MCF 10A (cell line): ENCODE measurements at regions not wholly inside any gene's neighbourhood (a gene's known extent, or its start where the extent isn't known, plus 50 kb on each side); places are given as distances from the start of the nearest gene placed in this dataset.

ENCODE experiments used
- BruUV-seq: library from RNA; stranded (reverse); fragments of 400-500 nt; replicated peaks from 2 replicates; lab custom pipeline; 2021; lab: Mats Ljungman, UMichigan
- CTCF ChIA-PET: fragments of 300-600 bp; sonication (Branson Sonifier 250); formaldehyde crosslinking; extraction: SDS; loops from one replicate; lab custom pipeline; 2021; ENCODE audit warnings: antibody characterized with exemption, inconsistent platforms; lab: Yijun Ruan, JAX
- POLR2A ChIA-PET: fragments of 300-600, 350-650 bp; sonication (Branson Sonifier 250); formaldehyde crosslinking; extraction: SDS; loops from one replicate; lab custom pipeline; 2020; ENCODE audit warnings: antibody characterized with exemption, inconsistent platforms; lab: Yijun Ruan, JAX
- DNase-seq: peaks from one replicate; pipeline ENCODE4 v3.0.0-alpha.2; 2018; ENCODE audit not compliant: unreplicated experiment
- H3K27ac Mint-ChIP-seq: one replicate; pipeline ENCODE4 v1.8.0; 2022; ENCODE audit warnings: mild to moderate bottlenecking, low read depth, mixed read lengths; ENCODE audit not compliant: unreplicated experiment
- H3K27me3 Mint-ChIP-seq: one replicate; pipeline ENCODE4 v1.8.0; 2022; ENCODE audit warnings: mixed read lengths; ENCODE audit not compliant: insufficient read depth, unreplicated experiment
- H3K36me3 Mint-ChIP-seq: one replicate; pipeline ENCODE4 v1.8.0; 2022; ENCODE audit warnings: mild to moderate bottlenecking, moderate library complexity, mixed read lengths; ENCODE audit not compliant: insufficient read depth, unreplicated experiment
- H3K4me1 Mint-ChIP-seq: one replicate; pipeline ENCODE4 v1.8.0; 2022; ENCODE audit warnings: mixed read lengths; ENCODE audit not compliant: insufficient read depth, unreplicated experiment
- H3K4me3 Mint-ChIP-seq: one replicate; pipeline ENCODE4 v1.8.0; 2022; ENCODE audit warnings: mild to moderate bottlenecking, moderate library complexity, mixed read lengths; ENCODE audit not compliant: unreplicated experiment
- H3K9me3 Mint-ChIP-seq: one replicate; pipeline ENCODE4 v1.8.0; 2022; ENCODE audit warnings: mixed read lengths; ENCODE audit not compliant: unreplicated experiment
- CTCF ChIP-seq: fragments of 200-600 bp; IDR thresholded peaks from one replicate; pipeline ENCODE4 v1.8.0; 2022; ENCODE audit warnings: antibody characterized with exemption, mild to moderate bottlenecking; ENCODE audit not compliant: unreplicated experiment
- intact Hi-C: fragments of 100-400 bp; cut with micrococcal nuclease; formaldehyde crosslinking; loops from 2 replicates; pipeline ENCODE4 v1.14.1; 2022

DNA sequence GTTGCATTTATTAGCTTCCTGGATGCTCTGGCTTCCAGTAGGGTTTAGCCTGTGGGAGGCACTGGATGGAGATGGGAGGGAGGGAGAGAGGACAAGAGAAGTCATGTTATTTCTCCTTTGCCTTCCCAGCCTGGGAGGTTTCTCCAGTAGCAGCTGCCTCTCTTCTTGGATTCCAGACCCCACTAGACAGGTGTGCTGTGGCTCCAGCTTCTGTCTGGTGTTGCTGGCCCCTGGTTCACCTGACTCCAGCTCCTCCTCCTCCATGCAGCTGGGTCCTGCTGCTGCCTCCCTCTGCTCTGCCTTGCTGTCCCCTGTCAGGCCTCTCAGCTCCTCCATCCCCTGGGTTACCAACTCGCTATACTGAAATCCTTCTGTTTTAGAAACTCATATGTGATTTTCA lies 188.9 kb upstream of the TNP1 start:
- DNase-seq, result no peak
- no peaks in the 10 kb centered on the region for H3K4me1 Mint-ChIP-seq
- no peak for TF ChIP-seq CTCF
- H3K9me3 Mint-ChIP-seq, result no peaks in the 10 kb centered on the region
- H3K27me3 Mint-ChIP-seq, result peaks cover 17% of the 10 kb centered on the region
- no peak overlapping the region for H3K4me3 Mint-ChIP-seq
- ChIA-PET CTCF (no interaction called here), POLR2A (no interaction called here)
- intact Hi-C loops, result loop anchor here (10.0 kb wide), 1 partner anchor 96 kb away; no protein-coding TSS in a partner anchor
- H3K27ac Mint-ChIP-seq, result no peak overlapping the region
- no peaks in the 10 kb centered on the region for H3K36me3 Mint-ChIP-seq
- BruUV-seq, result no TSS peak

GRCh38 chr2:217047631-217048030 lies 187.8 kb upstream of the TNP1 start:
- Mint-ChIP-seq H3K4me3 (no peak overlapping the region), H3K27me3 (peaks cover 17% of the 10 kb centered on the region), H3K9me3 (no peaks in the 10 kb centered on the region), H3K27ac (no peak overlapping the region), H3K36me3 (no peaks in the 10 kb centered on the region), H3K4me1 (no peaks in the 10 kb centered on the region)
- intact Hi-C loops, result loop anchor here (10.0 kb wide), 1 partner anchor 97 kb away; no protein-coding TSS in a partner anchor
- POLR2A ChIA-PET, result no interaction called here
- CTCF ChIA-PET, result no interaction called here
- DNase-seq, result no peak
- no TSS peak for BruUV-seq
- TF ChIP-seq CTCF, result no peak

DNA sequence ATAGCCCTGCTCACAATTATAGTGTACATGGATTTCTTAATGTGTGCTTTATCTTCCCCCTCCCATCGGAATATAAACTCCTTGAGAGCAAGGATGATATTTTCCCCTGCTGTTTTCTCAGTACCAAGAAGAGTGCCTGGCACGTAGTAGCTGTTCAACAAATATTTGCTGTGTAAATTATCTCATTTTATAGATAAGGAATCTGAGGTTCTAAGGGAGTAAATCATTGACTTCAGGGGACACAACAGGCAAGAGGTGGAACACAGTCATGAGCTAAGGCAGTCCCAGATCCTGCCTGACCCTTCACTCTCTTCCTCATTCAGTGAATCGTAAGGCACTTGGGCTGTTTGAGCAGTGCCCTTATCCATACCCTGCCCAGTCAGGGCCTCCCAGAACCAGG lies 187.3 kb upstream of the TNP1 start:
- H3K27me3 Mint-ChIP-seq, result peaks cover 17% of the 10 kb centered on the region
- intact Hi-C loops, result loop anchor here (10.0 kb wide), 1 partner anchor 98 kb away; no protein-coding TSS in a partner anchor

More for the DNA sequence above, 187.3 kb upstream of the TNP1 start:
- Mint-ChIP-seq H3K4me1 (no peaks in the 10 kb centered on the region), H3K4me3 (no peak overlapping the region), H3K9me3 (no peaks in the 10 kb centered on the region), H3K27ac (no peak overlapping the region), H3K36me3 (no peaks in the 10 kb centered on the region)
- DNase-seq, result no peak
- POLR2A ChIA-PET, result no interaction called here
- CTCF ChIA-PET, result no interaction called here
- TF ChIP-seq CTCF, result no peak
- no TSS peak for BruUV-seq
